Keratinocyte (primary cell): ENCODE measurements at regions not wholly inside any gene's neighbourhood (a gene's known extent, or its start where the extent isn't known, plus 50 kb on each side); places are given as distances from the start of the nearest gene placed in this dataset.
"Not testable (repeated sequence)": the region's sequence is repeated elsewhere in the genome, so short reads cannot be mapped to it uniquely, and the experiment has no call there.

ENCODE experiments used
- CTCF ChIP-seq, 3 experiments: IDR thresholded peaks in 1 of 3; conservative IDR thresholded peaks in 1 of 3; optimal IDR thresholded peaks in 1 of 3; 2 replicates in 2 of 3; 3 replicates in 1 of 3; pipeline versions ENCODE3 to v1.5.1; 2011; ENCODE audit warnings: low read length in 3 of 3, mild to moderate bottlenecking in 3 of 3, moderate library complexity in 2 of 3, control low read depth in 1 of 3, inconsistent platforms in 1 of 3; ENCODE audit not compliant: insufficient read depth in 2 of 3; ENCODE audit errors: extremely low read depth in 1 of 3
- EZH2 ChIP-seq: IDR thresholded peaks from one replicate; pipeline ENCODE4 v1.6.1; 2012; ENCODE audit warnings: inconsistent platforms, mild to moderate bottlenecking, low read length, moderate library complexity

GRCh38 chr3:68485845-68486244 lies 446.5 kb downstream of the TAFA4 start:
- not testable (repeated sequence) for TF ChIP-seq CTCF (optimal IDR thresholded peaks at IDR 0.05 in 1 of 3, IDR thresholded peaks at IDR 0.05 in 1 of 3, conservative IDR thresholded peaks at IDR 0.05 in 1 of 3; ENCODE audit: extremely low read depth in 1 of 3, insufficient read depth in 2 of 3, low read length in 3 of 3); EZH2
